Uterus (tissue), 2 donors: ENCODE measurements at regions not wholly inside any gene's neighbourhood (a gene's known extent, or its start where the extent isn't known, plus 50 kb on each side); places are given as distances from the start of the nearest gene placed in this dataset.

ENCODE experiments used
- CTCF ChIP-seq, 4 experiments: fragments of 200-600 bp in 2 of 4; fragments of 450-650 bp in 2 of 4; sonication (generic) in 2 of 4; IDR thresholded peaks; one replicate each; pipeline ENCODE4 v1.5.1; 2016 to 2019; ENCODE audit warnings: antibody characterized with exemption in 4 of 4, mild to moderate bottlenecking in 2 of 4, moderate library complexity in 1 of 4
- POLR2A ChIP-seq, 2 donors: fragments of 450-650 bp; IDR thresholded peaks; one replicate each; pipeline ENCODE4 v1.6.1; 2016; ENCODE audit warnings: antibody characterized with exemption in 2 of 2, mild to moderate bottlenecking in 1 of 2, moderate library complexity in 1 of 2

GRCh38 chr7:155217634-155218033 is 80.0 kb upstream of the INSIG1 start:
- no peak for TF ChIP-seq CTCF (IDR thresholded peaks at IDR 0.05)
- TF ChIP-seq POLR2A (IDR thresholded peaks at IDR 0.05) = no peak
